ENCODE measurements at regions not wholly inside any gene's neighbourhood (a gene's known extent, or its start where the extent isn't known, plus 50 kb on each side); places are given as distances from the start of the nearest gene placed in this dataset.
"Not testable (repeated sequence)": the region's sequence is repeated elsewhere in the genome, so short reads cannot be mapped to it uniquely, and the experiment has no call there.

DNA sequence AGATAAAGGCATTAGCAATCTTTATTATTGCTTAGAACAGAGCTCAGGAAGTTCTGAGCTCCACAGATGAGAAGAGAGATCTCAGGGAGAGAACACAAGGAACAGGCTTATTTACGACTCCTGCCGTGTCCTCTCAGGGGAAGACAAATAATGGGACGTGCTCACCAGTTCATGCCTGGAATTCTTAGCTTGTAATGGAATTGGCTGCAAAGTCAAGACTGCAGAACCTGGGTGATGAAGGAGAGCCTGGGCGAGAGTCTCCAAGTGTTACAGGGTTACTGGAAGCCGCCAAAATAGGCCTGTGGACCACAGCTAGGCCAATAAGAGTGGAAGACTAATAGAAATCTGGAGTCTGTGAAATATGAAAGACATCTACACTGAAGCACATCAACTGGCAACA is 174.5 kb upstream of the ADAMTSL1 start:
- DNase-seq = no peak

DNA sequence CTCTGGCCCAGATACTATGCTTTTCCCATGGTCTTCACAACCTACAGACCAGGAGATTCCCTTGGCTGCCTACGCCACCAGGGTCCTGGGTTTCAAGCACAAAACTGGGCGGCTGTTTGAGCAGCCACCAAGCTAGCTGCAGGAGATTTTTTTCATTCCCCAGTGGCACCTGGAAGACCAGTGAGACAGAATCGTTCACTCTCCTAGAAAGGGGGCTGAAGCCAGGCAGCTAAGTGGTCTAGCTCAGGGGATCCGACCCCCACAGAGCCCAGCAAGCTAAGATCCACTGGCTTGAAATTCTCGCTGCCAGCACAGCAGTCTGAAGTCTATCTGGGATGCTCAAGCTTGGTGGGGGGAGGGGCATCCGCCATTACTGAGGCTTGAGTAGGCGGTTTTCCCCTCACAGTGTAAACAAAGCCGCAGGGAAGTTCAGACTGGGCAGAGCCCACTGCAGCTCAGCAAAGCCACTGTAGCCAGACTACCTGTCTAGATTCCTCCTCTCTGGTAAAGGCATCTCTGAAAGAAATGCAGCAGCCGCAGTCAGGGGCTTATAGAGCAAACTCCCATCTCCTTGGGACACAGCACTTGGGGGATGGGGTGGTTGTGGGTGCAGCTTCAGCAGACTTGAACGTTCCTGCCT is 168.7 kb upstream of the ADAMTSL1 start:
- peak; percentile 3 to 50 (median 9) for DNase-seq

DNA sequence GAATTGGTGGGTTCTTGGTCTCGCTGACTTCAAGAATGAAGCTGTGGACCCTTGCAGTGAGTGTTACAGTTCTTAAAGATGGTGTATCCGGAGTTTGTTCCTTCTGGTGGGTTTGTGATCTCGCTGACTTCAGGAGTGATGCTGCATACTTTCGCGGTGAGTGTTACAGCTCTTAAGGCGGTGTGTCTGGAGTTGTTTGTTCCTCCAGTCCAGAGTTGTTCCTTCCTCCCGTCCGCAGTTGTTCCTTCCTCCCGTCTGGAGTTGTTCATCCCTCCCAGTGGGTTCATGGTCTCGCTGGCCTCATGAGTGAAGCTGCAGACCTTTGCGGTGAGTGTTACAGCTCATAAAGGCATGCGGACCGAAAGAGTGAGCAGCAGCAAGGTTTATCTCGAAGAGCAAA is 159.6 kb upstream of the ADAMTSL1 start:
- DNase-seq = no peak

DNA sequence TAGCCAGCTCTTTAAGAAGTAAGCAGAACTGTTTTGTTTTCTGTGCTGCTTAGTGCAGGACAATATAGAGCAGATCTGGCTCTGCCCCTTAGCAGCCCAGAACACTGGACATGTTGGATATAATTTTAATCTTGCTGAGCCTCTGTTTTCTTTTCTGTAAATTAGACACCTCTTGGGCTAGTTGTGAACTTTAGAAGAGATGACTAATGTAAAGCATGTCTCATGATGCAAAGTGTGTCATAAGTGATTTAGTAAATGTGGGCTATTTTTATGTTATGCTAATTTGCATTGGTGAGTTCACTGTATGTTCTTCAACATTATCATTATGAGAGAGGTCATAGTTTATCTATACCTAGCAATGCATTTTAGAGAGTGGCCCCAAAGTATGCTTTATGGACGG is 156.1 kb upstream of the ADAMTSL1 start:
- no peak for DNase-seq

DNA sequence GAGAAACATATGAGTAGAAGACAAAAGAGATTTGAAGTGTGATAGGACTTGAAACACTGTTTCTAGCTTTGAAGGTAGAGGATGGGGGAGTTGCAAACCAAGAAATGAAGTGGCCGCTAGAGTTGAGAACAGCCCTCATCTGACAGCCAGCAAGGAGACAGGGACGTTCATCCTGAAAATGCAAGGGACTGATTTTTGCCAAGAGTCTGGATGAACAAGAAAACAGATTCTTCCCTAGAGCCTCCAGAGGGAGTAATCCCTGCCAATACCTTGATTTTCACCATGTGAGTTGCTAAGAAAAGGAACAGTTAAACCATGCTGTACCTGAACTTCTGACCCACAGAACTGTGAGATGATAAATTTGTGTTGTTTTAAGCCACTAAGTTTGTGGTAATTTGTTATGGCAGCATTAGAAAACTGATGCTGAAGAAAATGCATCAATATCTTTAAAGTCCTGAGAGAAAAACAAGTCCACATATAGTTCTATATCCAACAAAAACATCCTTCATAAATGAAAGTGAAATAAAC is 154.0 kb upstream of the ADAMTSL1 start:
- peak in 1 of 3 experiments; percentile 0 for DNase-seq

DNA sequence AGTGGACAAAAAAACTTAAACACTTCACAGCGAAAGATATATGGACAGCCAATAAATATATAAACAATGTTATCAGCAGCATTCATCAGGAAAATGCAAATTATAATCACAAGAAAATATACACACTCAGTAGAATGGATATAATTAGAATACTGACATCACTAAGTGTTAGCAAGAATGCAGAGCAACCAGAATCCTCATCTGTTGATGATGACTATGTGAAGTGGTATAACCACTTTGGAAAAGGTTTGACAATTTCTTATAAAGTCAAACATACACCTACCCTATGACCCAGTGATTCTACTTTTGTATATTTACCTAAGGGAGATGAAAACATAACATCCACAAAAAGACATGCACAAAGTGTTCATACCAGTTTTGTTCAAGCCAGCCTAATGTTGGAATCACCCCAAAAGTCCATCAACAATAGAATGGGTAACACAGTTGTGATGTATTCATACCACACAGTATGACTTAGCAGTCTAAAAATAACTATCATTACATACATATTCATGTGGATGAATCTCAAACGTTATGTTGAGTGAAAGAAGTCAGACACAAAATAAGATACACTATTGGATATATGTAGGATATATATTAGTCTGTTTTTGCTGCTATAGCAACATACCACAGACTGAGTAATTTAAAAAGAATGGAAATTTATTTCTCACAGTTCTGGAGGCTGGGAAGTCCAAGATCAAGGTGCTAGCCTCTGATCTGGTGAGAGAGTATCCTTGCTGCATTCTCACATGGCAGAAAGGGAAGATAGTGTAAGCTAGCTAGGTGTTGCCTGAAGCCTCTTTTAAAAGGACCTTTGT is 148.8 kb upstream of the ADAMTSL1 start:
- no peak for DNase-seq

DNA sequence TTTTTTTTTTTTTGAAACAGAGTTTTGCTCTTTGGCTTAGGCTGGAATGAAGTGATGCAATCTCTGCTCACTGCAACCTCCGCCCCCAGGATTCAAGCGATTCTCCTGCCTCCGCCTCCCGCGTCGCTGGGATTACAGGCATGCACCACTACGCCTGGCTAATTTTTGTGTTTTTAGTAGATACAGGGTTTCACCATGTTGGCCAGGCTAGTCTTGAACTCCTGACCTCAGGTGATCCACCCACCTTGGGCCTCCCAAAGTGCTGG is 148.3 kb upstream of the ADAMTSL1 start:
- DNase-seq = not testable (repeated sequence)

DNA sequence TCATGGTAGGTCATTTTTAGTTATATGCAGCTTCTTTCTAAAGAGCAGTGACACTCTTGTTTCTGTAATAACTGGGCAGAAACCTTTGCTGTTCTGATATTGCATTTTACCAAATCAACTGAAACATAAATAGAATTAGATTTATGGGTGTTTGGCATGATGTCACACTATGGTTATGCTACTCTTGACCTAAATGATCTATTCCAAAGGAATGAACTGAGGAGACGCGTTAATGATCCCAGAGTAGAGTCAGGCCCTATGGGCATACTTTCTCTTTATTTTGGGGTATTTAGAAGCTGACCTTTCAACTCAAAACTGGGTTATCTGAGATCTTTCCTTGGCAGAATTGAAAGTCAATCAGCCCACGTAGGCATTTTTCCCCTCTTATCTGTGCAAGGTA is 146.8 kb upstream of the ADAMTSL1 start:
- no peak for DNase-seq

DNA sequence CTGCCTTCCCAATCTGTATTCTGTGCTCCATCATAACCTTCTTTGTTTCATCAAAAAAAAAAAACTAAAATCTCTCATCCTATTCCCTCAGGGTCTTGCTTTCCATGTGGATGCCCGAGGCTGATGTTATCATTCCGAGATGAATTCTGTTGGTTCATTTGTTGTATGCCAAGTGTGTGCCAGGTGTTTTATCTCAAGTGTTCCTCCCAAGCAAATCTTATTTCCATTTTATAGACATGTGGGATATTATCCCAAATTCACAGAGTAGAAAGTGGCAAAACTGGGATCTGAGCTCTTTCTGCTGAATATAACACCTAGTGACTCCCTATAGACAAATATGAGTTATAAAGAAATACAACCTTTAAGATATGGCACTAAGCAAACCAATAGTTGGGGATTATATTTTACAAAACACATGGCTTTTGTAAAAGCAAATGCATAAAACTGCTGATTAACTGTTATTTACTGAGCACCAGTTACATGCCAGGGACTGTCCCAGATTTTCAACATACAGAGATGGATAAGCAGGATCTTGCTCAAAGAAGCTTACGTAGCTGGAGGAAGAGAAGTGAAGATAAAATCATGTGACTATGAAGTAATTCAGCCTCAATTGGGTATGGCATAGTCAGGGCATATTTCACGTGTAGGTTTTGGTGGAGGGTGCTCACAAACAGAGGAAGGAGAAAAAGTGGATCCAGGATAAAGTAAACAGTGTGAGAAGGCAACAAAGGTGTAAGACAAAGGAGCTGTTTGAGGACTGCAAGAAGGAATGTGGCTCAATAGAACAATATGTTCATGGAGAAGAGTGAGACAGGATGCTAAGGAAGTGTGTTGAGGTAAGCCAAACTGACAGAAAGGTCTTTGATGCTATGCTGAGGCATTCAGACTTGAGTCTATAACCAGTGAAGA is 143.3 kb upstream of the ADAMTSL1 start:
- DNase-seq = peak in 1 of 3 experiments; percentile 27

DNA sequence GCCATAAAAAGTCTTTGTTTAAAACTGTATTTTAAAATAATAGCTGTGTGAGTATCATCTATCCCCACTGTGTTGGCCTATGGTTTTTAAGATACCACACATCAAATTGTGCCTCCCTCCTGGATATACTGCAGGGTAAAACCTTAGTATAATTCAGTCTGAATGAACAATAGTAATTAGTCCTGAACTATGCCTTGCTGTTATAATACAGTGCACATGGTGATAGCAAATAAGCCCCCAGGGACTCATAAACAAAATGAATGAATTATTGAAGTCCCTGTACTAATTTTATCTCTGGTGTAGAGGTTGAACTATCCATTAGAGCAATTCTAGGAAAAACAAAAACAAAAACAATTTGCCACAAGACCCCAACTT is 142.7 kb upstream of the ADAMTSL1 start:
- peak in 1 of 3 experiments; percentile 40 for DNase-seq

DNA sequence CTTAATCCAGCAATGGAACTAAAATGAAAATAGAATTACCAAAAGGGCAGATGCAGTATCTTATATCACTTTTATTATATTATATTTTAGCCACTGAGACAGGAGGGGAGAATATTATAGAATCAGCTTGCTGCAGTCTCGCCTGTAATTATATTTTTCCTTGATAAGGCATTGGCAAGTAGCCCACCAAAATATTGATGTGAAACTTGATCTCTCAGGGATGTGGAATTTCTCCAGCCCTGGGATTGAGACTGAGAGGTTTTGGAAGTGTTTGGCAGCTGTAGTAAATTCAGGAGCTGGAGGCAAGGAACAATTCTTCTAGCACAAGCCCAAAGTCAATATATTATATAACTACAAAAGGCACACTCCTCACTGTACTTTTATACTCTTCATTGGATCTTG is 142.1 kb upstream of the ADAMTSL1 start:
- peak in 1 of 3 experiments; percentile 40 for DNase-seq

DNA sequence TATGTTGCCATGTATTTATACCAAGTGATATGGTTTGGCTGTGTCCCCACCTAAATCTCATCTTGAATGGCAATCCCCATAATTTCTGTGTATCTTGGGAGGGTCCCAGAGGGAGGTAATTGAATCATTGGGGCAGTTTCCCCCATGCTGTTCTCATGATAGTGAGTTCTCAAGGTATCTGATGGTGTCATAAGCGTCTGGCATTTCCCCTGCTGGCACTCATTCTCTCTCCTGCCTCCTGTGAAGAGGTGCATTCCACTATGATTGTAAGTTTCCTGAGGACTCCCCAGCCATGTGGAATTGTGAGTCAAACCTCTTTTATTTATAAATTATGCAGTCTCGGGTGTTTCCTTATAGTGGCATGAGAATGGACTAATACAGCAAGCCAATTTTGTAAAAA is 140.8 kb upstream of the ADAMTSL1 start:
- DNase-seq = no peak

DNA sequence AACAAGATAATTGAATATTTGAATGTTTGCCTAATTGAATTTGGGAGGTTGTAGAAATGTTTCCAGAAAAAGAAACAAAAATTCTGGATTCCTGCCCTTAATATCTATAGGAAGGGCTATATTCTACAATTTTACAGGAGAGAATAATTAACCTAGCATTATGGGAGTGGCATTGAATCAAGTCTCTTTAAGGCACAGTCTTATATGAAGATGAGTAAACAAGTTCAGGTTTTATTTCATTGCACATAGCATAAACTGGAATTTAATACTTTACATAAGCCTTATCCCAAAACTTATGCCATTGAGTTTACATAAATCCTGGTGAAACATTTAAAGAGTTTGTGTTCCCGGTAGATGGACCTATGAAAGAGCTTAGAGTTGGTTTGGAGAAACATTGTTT is 138.1 kb upstream of the ADAMTSL1 start:
- no peak for DNase-seq

DNA sequence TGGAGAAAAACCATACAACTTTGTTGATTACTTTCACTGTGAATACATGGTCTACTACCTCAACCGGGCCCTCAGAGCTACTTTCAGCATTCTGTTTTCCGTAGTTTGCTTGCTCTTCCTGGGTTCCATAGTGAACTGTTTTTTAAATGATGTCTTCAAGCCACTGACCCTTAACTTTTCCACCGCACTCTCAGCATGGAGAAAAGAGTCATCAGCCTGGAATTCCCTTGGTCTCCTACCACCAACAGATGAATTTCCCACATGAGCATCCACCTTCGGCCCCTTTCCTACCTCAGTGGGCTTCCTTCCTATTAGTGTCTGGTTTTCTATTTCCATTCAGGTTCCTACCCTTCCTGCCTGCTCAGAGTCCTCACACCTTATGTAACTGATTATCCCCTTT is 135.9 kb upstream of the ADAMTSL1 start:
- no peak for DNase-seq

DNA sequence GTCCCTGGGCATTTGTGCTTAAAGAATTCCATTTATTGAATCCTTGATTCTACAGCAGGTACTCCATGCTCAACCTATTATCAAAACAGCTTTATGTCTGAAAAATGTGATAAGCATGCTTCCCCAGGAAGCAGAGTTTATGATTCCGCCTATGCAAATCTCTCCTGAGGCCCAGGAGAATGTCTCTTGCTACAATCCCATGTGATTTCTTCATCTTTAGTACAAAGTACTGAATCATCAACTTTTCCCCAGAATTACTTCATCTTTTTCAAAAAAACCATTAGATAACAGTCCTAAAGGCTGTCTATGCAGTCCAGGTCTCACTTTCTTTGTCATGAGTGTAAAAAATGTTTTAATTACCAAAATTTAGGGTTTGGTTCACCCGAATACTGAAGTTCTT is 130.2 kb upstream of the ADAMTSL1 start:
- DNase-seq = no peak

DNA sequence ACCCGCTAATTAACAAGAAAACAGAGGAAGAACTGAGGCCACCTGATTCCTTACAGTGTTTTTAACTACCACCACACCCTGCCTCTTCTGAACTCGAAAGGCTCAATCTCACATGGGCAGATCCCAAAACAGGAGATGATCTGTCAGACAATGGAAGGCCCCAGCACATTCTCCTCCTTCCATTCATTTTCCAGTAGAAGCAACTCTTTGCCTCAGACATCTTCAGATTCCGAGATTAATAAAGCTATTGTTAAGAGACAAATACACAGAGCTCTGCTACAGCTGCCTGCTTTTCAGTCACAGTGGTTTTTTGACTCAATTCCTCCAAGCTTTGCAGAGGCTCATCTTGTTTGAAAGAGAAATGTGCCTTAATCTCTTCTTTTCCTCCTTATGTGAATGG is 127.2 kb upstream of the ADAMTSL1 start:
- no peak for DNase-seq

DNA sequence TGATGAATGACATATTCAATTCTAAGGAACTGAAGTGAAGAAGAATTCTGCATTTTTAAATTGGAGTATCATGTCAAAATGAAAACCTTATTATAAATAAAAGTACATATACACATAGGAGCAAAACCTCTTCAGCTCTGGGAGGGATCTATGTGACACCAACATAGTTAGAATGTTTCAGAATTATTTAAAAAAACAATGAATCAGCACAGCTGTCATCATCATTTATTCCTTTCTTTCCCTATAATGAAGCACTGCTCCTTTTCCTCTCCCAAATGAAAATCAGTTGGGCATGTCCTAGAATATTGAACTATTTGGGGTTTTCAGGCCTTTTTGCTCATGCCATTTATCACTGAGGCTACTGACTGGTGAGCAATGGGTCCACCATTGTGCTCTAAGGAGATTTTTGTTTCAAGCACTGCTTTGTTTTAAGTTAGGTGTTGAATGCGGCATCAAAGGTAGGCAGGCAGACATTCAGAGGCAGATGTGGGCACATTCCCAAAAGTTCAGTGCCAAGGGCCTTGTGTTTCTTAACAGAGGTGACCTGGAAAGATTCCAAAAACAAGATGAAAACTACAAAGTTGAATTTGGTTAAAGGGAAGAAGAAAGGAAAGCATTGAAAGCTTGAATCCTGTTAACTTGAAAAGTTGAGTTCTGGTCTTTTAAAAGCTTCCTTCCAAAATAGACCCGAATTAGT is 126.4 kb upstream of the ADAMTSL1 start:
- DNase-seq = no peak

DNA sequence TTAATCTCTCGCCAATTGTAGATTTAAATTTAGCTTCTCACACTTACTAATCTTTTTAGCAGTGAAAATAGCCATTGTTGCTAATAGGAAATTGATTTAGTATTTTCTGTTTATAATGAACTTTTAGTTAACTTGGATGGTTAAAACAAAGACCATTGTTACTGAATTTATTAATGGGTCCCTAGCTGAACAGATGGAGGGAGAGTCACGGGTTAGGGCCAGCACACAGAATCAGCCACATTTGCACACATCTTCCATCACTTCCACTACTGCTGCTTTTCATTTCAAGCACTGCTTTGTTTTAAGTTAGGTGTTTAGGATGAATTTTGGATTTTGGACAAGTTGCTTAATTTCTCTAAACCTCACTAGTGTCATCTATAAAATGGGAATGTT is 125.9 kb upstream of the ADAMTSL1 start:
- DNase-seq = no peak

DNA sequence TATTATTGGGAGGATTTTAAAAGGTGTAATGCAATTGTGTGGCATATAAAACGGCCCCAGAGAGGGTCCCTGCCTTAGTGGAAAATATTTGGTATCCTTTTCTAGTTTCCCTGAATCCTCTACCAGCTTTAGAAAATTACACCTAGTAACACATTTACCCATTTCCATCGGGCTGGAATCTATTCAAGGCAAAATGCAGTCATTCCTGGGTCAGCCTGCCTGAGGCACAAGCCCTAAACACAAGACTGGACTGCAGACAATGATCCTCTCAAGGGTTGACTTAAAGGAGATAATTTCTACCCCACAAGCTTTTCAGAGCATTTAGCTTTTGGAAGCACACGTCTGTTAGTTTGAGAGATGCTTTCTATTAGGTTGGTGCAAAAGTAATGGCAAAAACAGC is 124.4 kb upstream of the ADAMTSL1 start:
- DNase-seq = no peak

DNA sequence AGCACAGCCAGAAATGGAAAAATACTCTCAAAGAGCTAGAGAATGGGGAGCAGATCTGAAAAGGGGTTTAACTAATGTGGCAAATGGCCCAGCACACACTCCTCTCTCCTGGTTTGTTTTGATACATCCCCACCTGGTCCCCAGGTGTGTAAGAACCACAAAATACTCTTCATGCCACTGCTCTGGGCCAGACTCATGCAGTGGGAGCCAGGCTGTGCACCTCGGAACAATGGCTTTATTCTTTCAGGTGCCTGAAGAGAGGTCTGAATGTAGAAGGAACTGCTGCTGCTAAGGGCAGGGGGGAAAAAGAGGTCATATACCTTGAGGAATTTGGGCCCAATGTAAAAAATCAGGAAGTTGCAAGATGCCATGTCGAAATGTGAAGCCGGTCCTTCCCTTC is 123.9 kb upstream of the ADAMTSL1 start:
- no peak for DNase-seq

DNA sequence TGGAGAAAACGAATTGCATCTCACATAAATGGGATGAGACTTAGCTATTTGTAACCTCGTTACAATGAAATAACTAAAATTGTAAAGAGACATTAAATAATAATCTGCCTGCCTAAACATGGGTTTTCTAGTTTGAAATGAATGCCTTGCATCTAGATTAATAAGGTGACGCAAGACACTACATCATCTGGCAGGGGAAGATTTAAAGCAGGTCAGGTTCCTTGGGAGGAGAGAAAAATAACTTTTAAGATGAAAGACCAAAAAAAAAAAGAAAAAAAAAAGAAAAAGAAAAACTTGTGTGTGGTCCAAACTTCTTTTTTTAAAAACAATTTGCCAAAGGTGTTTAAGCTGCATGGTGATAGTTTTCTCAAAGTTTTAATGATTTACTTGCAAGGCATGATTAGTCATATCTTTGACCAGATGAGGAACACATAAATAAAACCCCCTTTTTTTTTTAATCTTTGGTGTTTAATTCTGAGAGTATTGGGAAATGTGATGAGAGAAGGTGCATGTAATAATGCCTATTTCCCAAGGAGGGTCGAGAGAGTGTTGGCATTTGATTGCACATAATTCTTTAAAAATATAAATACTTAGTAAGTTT is 122.9 kb upstream of the ADAMTSL1 start:
- no peak for DNase-seq

DNA sequence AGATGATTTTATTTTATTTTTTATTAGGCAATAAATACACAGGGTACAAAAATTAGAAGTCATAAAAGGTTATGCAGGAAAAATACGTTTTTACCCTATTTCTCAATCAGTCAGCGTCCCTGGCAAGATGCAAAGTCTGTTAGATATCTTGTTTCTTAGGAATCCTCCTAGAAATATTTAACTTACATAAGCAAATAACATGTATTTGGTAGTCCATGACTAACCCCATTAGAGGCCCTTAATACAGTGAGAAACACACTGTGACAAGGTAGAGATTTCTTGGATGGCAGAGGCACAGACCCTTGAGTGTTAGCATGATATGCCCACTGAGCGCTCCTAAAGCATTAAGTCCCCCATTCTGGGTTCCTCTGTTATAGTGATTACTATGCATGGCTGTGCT is 121.2 kb upstream of the ADAMTSL1 start:
- DNase-seq = no peak

DNA sequence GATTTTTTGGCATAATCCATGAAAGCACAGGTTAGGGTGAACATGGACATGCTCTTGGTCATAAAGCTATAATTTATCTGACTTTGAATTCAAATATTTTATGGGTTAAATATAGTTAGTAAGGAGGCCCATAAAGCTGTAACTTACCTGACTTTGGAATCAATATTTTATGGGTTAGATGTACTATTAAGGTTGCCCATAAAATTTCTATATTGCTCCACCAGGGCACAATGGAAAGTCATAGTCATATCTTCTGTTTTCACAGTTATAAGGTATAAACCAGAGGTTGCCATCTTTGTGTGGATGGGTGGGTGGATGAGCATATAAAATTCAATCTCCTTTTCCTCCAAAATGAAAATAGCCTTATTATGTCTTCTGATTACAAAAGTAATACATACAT is 120.5 kb upstream of the ADAMTSL1 start:
- DNase-seq = no peak
